ENCODE measurements at regions not wholly inside any gene's neighbourhood (a gene's known extent, or its start where the extent isn't known, plus 50 kb on each side); places are given as distances from the start of the nearest gene placed in this dataset.
"Not testable (repeated sequence)": the region's sequence is repeated elsewhere in the genome, so short reads cannot be mapped to it uniquely, and the experiment has no call there.

GRCh38 chrX:23514082-23514481, 153.2 kb upstream of the PRDX4 start:
- no peak for TF ChIP-seq CTCF (IDR thresholded peaks at IDR 0.05; ENCODE audit: unreplicated experiment in 3 of 3)
- H3K27ac Mint-ChIP-seq = no peak overlapping the region
- H3K9me3 Mint-ChIP-seq = no peaks in the 10 kb centered on the region
- H3K4me3 Mint-ChIP-seq = no peak overlapping the region
- no peaks in the 10 kb centered on the region for H3K4me1 Mint-ChIP-seq
- H3K36me3 Mint-ChIP-seq (ENCODE audit: low read depth) = no peaks in the 10 kb centered on the region
- H3K27me3 Mint-ChIP-seq (ENCODE audit: low read depth) = no peaks in the 10 kb centered on the region

- Mint-ChIP-seq H3K36me3 (ENCODE audit: low read depth) (no peaks in the 10 kb centered on the region), H3K27ac (no peak overlapping the region), H3K4me1 (no peaks in the 10 kb centered on the region), H3K9me3 (no peaks in the 10 kb centered on the region), H3K4me3 (no peak overlapping the region), H3K27me3 (ENCODE audit: low read depth) (no peaks in the 10 kb centered on the region)
- no peak for TF ChIP-seq CTCF (IDR thresholded peaks at IDR 0.05; ENCODE audit: unreplicated experiment in 3 of 3)
These were observed 152.3 kb upstream of the PRDX4 start for GRCh38 chrX:23515028-23515427.

GRCh38 chrX:23523026-23523657, 144.2 kb upstream of the PRDX4 start:
- H3K9me3 Mint-ChIP-seq = peaks cover 26% of the 10 kb centered on the region
- H3K4me1 Mint-ChIP-seq; H3K4me3 Mint-ChIP-seq; H3K36me3 Mint-ChIP-seq (ENCODE audit: low read depth); H3K27ac Mint-ChIP-seq; H3K27me3 Mint-ChIP-seq (ENCODE audit: low read depth): not testable (repeated sequence)

GRCh38 chrX:23524467-23524866, 142.8 kb upstream of the PRDX4 start:
- Mint-ChIP-seq H3K4me3 (no peak overlapping the region), H3K27ac (no peak overlapping the region), H3K9me3 (peaks cover 35% of the 10 kb centered on the region), H3K36me3 (ENCODE audit: low read depth) (no peaks in the 10 kb centered on the region), H3K4me1 (no peaks in the 10 kb centered on the region), H3K27me3 (ENCODE audit: low read depth) (no peaks in the 10 kb centered on the region)
- no peak for TF ChIP-seq CTCF (IDR thresholded peaks at IDR 0.05; ENCODE audit: unreplicated experiment in 3 of 3)

GRCh38 chrX:23525531-23525930, 141.8 kb upstream of the PRDX4 start:
- TF ChIP-seq CTCF (IDR thresholded peaks at IDR 0.05; ENCODE audit: unreplicated experiment in 3 of 3) = no peak
- Mint-ChIP-seq H3K36me3 (ENCODE audit: low read depth) (no peaks in the 10 kb centered on the region), H3K27ac (no peak overlapping the region), H3K27me3 (ENCODE audit: low read depth) (no peaks in the 10 kb centered on the region), H3K4me3 (no peak overlapping the region), H3K9me3 (peaks cover 39% of the 10 kb centered on the region), H3K4me1 (no peaks in the 10 kb centered on the region)

GRCh38 chrX:23540532-23540931, 126.8 kb upstream of the PRDX4 start:
- H3K27ac Mint-ChIP-seq = no peak overlapping the region
- H3K36me3 Mint-ChIP-seq (ENCODE audit: low read depth) = no peaks in the 10 kb centered on the region
- no peaks in the 10 kb centered on the region for H3K4me1 Mint-ChIP-seq
- peaks cover 3% of the 10 kb centered on the region for H3K9me3 Mint-ChIP-seq
- no peak overlapping the region for H3K4me3 Mint-ChIP-seq
- TF ChIP-seq CTCF (IDR thresholded peaks at IDR 0.05; ENCODE audit: unreplicated experiment in 3 of 3) = no peak
- H3K27me3 Mint-ChIP-seq (ENCODE audit: low read depth) = no peaks in the 10 kb centered on the region
